DOHH2 (cell line): ENCODE measurements at regions not wholly inside any gene's neighbourhood (a gene's known extent, or its start where the extent isn't known, plus 50 kb on each side); places are given as distances from the start of the nearest gene placed in this dataset.

Source experiments
- H3F3A ChIP-seq: fragments of 200-600 bp; sonication (generic), shearing (Covaris generic); 2 replicates; pipeline ENCODE4 v1.6.0; 2016; ENCODE audit warnings: antibody characterized with exemption, mild to moderate bottlenecking; ENCODE audit not compliant: control insufficient read depth, insufficient read depth
- H3K27ac ChIP-seq: fragments of 200-600 bp; sonication (generic); 2 replicates; pipeline ENCODE4 v1.5.1; 2014; ENCODE audit warnings: low read depth, mild to moderate bottlenecking, low read length, moderate library complexity
- H3K27me3 ChIP-seq: fragments of 200-600 bp; sonication (generic); 2 replicates; pipeline ENCODE4 v1.6.1; 2014; ENCODE audit warnings: mild to moderate bottlenecking, low read length, mixed read lengths; ENCODE audit not compliant: control insufficient read depth
- H3K36me3 ChIP-seq: fragments of 200-600 bp; sonication (generic); 2 replicates; pipeline ENCODE4 v1.6.1; 2014; ENCODE audit warnings: mild to moderate bottlenecking, low read length, moderate library complexity, mixed read lengths; ENCODE audit not compliant: control insufficient read depth
- H3K4me1 ChIP-seq: fragments of 200-600 bp; sonication (generic); 2 replicates; pipeline ENCODE4 v1.6.1; 2014; ENCODE audit warnings: mild to moderate bottlenecking, low read length, mixed read lengths; ENCODE audit not compliant: control insufficient read depth
- H3K4me2 ChIP-seq: fragments of 200-600 bp; sonication (generic); 2 replicates; pipeline ENCODE4 v1.6.0; 2014; ENCODE audit warnings: mild to moderate bottlenecking, low read length, moderate library complexity
- H3K4me3 ChIP-seq: fragments of 200-600 bp; sonication (generic); 2 replicates; pipeline ENCODE4 v1.5.1; 2014; ENCODE audit warnings: mild to moderate bottlenecking, low read length, mixed read lengths
- H3K79me2 ChIP-seq: fragments of 200-600 bp; sonication (generic); 2 replicates; pipeline ENCODE4 v1.6.1; 2014; ENCODE audit warnings: mild to moderate bottlenecking, low read length, mixed read lengths; ENCODE audit not compliant: control insufficient read depth
- H3K9me2 ChIP-seq: fragments of 200-600 bp; sonication (generic); replicated peaks from 2 replicates; pipeline ENCODE4 v1.6.1; 2014; ENCODE audit warnings: mild to moderate bottlenecking, low read length, mixed read lengths; ENCODE audit not compliant: control insufficient read depth
- H3K9me3 ChIP-seq: fragments of 200-600 bp; sonication (generic); 2 replicates; pipeline ENCODE4 v1.6.1; 2014; ENCODE audit warnings: antibody characterized with exemption, low read length, mixed read lengths; ENCODE audit not compliant: control insufficient read depth, insufficient read depth
- H4K20me1 ChIP-seq: fragments of 200-600 bp; sonication (generic); 2 replicates; pipeline ENCODE4 v1.6.0; 2014; ENCODE audit warnings: low read depth, mild to moderate bottlenecking, antibody characterized with exemption, low read length, moderate library complexity; ENCODE audit not compliant: control insufficient read depth, insufficient read depth
- CTCF ChIP-seq: fragments of 200-600 bp; sonication (generic); IDR thresholded peaks from one replicate; pipeline ENCODE4 v1.5.1; 2014; ENCODE audit warnings: antibody characterized with exemption, mild to moderate bottlenecking, low read depth, low read length; ENCODE audit not compliant: poor library complexity, severe bottlenecking
- EZH2phosphoT487 ChIP-seq: fragments of 200-600 bp; sonication (generic); IDR thresholded peaks from 2 replicates; pipeline ENCODE4 v1.6.1; 2017; ENCODE audit warnings: borderline replicate concordance, mild to moderate bottlenecking, antibody characterized with exemption, low read length, moderate library complexity, mixed read lengths

- no peaks in the 10 kb centered on the region for H3K27me3 ChIP-seq
- TF ChIP-seq CTCF (no peak), EZH2phosphoT487 (no peak)
Measured at GRCh38 chr3:107153981-107154380, 223.3 kb upstream of the CCDC54 start.

GRCh38 chr3:107172411-107172810 is 204.8 kb upstream of the CCDC54 start:
- Histone ChIP-seq H3K4me2 (no peak overlapping the region), H3K27ac (no peak overlapping the region), H3K9me2 (no peaks in the 10 kb centered on the region), H3K36me3 (no peaks in the 10 kb centered on the region), H3F3A (no peaks in the 10 kb centered on the region), H3K9me3 (no peaks in the 10 kb centered on the region; the same call in 1 of the 2 replicates), H3K27me3 (no peaks in the 10 kb centered on the region), H3K4me1 (no peaks in the 10 kb centered on the region), H3K4me3 (no peak overlapping the region), H3K79me2 (no peaks in the 10 kb centered on the region), H4K20me1 (no peaks in the 10 kb centered on the region)
- no peak for TF ChIP-seq CTCF
- TF ChIP-seq EZH2phosphoT487 = no peak

More at GRCh38 chr3:107153981-107154380, 223.3 kb upstream of the CCDC54 start:
- Histone ChIP-seq H3K9me2 (no peaks in the 10 kb centered on the region), H3K9me3 (no peaks in the 10 kb centered on the region), H3K4me1 (peaks cover 4% of the 10 kb centered on the region; the same call in 1 of the 2 replicates), H3K27ac (no peak overlapping the region), H3F3A (no peaks in the 10 kb centered on the region), H4K20me1 (no peaks in the 10 kb centered on the region), H3K4me3 (no peak overlapping the region), H3K4me2 (no peak overlapping the region), H3K79me2 (no peaks in the 10 kb centered on the region), H3K36me3 (no peaks in the 10 kb centered on the region)

- H3K36me3 ChIP-seq = no peaks in the 10 kb centered on the region
- H3K27me3 ChIP-seq = no peaks in the 10 kb centered on the region
- no peaks in the 10 kb centered on the region for H3K4me1 ChIP-seq
- H3K4me3 ChIP-seq = no peak overlapping the region
- H3K9me2 ChIP-seq = no peaks in the 10 kb centered on the region
- H3K79me2 ChIP-seq = no peaks in the 10 kb centered on the region
- no peak overlapping the region for H3K27ac ChIP-seq
- H3K4me2 ChIP-seq = no peak overlapping the region
- TF ChIP-seq EZH2phosphoT487 (no peak), CTCF (no peak)
- H3K9me3 ChIP-seq = no peaks in the 10 kb centered on the region
- H4K20me1 ChIP-seq = no peaks in the 10 kb centered on the region
- H3F3A ChIP-seq = no peaks in the 10 kb centered on the region
Measured at GRCh38 chr3:107184375-107184774, 192.9 kb upstream of the CCDC54 start.

- Histone ChIP-seq H3K4me3 (no peak overlapping the region), H3K27ac (no peak overlapping the region), H3K4me1 (no peaks in the 10 kb centered on the region), H3K79me2 (no peaks in the 10 kb centered on the region), H3K4me2 (no peak overlapping the region), H3K9me2 (no peaks in the 10 kb centered on the region), H3K36me3 (no peaks in the 10 kb centered on the region), H3F3A (no peaks in the 10 kb centered on the region), H4K20me1 (no peaks in the 10 kb centered on the region), H3K9me3 (no peaks in the 10 kb centered on the region), H3K27me3 (no peaks in the 10 kb centered on the region)
- TF ChIP-seq EZH2phosphoT487 (no peak), CTCF (no peak)
Measured at GRCh38 chr3:107188262-107188661, 189.0 kb upstream of the CCDC54 start.
